Lower leg skin (tissue), 4 donors: ENCODE measurements at regions not wholly inside any gene's neighbourhood (a gene's known extent, or its start where the extent isn't known, plus 50 kb on each side); places are given as distances from the start of the nearest gene placed in this dataset.
"Not testable (repeated sequence)": the region's sequence is repeated elsewhere in the genome, so short reads cannot be mapped to it uniquely, and the experiment has no call there.

ENCODE experiments used
- DNase-seq, 2 donors: peaks; one replicate each; pipeline ENCODE4 v3.0.0-alpha.2; 2019; ENCODE audit warnings: low spot score in 2 of 2
- H3K4me3 ChIP-seq: fragments of 200-600 bp; sonication (generic); 2 replicates; pipeline ENCODE4 v1.5.1; 2017; ENCODE audit warnings: mild to moderate bottlenecking, low read depth; ENCODE audit not compliant: poor library complexity, severe bottlenecking
- CTCF ChIP-seq, 3 donors: fragments of 450-650 bp; IDR thresholded peaks; one replicate each; pipeline ENCODE4 v1.5.1; 2016; ENCODE audit warnings: antibody characterized with exemption in 3 of 3, mild to moderate bottlenecking in 3 of 3, moderate library complexity in 2 of 3
- POLR2A ChIP-seq, 2 donors: fragments of 450-650 bp; IDR thresholded peaks; one replicate each; pipeline ENCODE4 v1.6.1; 2016 to 2017; ENCODE audit warnings: antibody characterized with exemption in 2 of 2, mild to moderate bottlenecking in 1 of 2, moderate library complexity in 1 of 2
- WGBS, 2 donors: methylation state at CpG; one replicate each; pipeline ENCODE4 v1.1.5; 2018; 5-methylcytosine and 5-hydroxymethylcytosine counted together
- intact Hi-C: fragments of 100-400 bp; cut with DNase I; formaldehyde crosslinking; loops from one replicate; pipeline ENCODE4 v1.15.0; 2023; ENCODE audit warnings: low total_unique reads

- 88 to 94% methylated on average over 10 of the region's 10 CpGs for WGBS, 2 donors
- no peak overlapping the region for H3K4me3 ChIP-seq
- DNase-seq: no peak
- TF ChIP-seq POLR2A (IDR thresholded peaks at IDR 0.05): no peak
- TF ChIP-seq CTCF (IDR thresholded peaks at IDR 0.05): no peak
- intact Hi-C loops: no loop called here
Measured at GRCh38 chr2:15819562-15820256, 120.6 kb upstream of the MYCN start.

- DNase-seq: no peak
- intact Hi-C loops: no loop called here
- no peak overlapping the region for H3K4me3 ChIP-seq
- TF ChIP-seq CTCF (IDR thresholded peaks at IDR 0.05): no peak
- no peak for TF ChIP-seq POLR2A (IDR thresholded peaks at IDR 0.05)
- 83 to 85% methylated on average over 7 of the region's 7 CpGs for WGBS, 2 donors
Measured at GRCh38 chr2:15820257-15820566, 120.1 kb upstream of the MYCN start.

GRCh38 chr2:15820927-15821326, 119.4 kb upstream of the MYCN start:
- intact Hi-C loops: no loop called here
- 95 to 100% methylated on average over 2 of the region's 2 CpGs for WGBS, 2 donors
- H3K4me3 ChIP-seq: no peak overlapping the region
- DNase-seq: no peak
- TF ChIP-seq CTCF (IDR thresholded peaks at IDR 0.05) (no peak), POLR2A (IDR thresholded peaks at IDR 0.05) (no peak)

- H3K4me3 ChIP-seq: no peak overlapping the region
- DNase-seq: no peak
- intact Hi-C loops: no loop called here
- TF ChIP-seq POLR2A (IDR thresholded peaks at IDR 0.05) (no peak), CTCF (IDR thresholded peaks at IDR 0.05) (no peak)
- 95% methylated on average over 9 of the region's 9 CpGs for WGBS, 2 donors
Measured at GRCh38 chr2:15822151-15823044, 118.0 kb upstream of the MYCN start.

GRCh38 chr2:15823459-15824396, 116.6 kb upstream of the MYCN start:
- 78 to 88% methylated on average over 10 of the region's 10 CpGs for WGBS, 2 donors
- intact Hi-C loops: no loop called here
- no peak for DNase-seq
- TF ChIP-seq CTCF (IDR thresholded peaks at IDR 0.05) (no peak), POLR2A (IDR thresholded peaks at IDR 0.05) (no peak)
- H3K4me3 ChIP-seq: no peak overlapping the region

GRCh38 chr2:15824467-15824866, 115.9 kb upstream of the MYCN start:
- H3K4me3 ChIP-seq, DNase-seq, intact Hi-C loops: not testable (repeated sequence)
- WGBS, 2 donors: 83 to 89% methylated on average over 7 of the region's 7 CpGs
